PC-9 (cell line): ENCODE measurements at regions not wholly inside any gene's neighbourhood (a gene's known extent, or its start where the extent isn't known, plus 50 kb on each side); places are given as distances from the start of the nearest gene placed in this dataset.

Experiments
- EZH2 ChIP-seq: fragments of 200-600 bp; sonication (generic); IDR thresholded peaks from 2 replicates; pipeline ENCODE4 v1.8.0; 2017; ENCODE audit warnings: antibody characterized with exemption, low read depth
- TF ChIP-seq, protein P1 (sequence below): fragments of 200-600 bp; sonication (generic); conservative IDR thresholded peaks from 2 replicates; pipeline ENCODE4 v1.6.1; 2017; ENCODE audit warnings: mixed run types, antibody characterized with exemption, mild to moderate bottlenecking, moderate library complexity

DNA sequence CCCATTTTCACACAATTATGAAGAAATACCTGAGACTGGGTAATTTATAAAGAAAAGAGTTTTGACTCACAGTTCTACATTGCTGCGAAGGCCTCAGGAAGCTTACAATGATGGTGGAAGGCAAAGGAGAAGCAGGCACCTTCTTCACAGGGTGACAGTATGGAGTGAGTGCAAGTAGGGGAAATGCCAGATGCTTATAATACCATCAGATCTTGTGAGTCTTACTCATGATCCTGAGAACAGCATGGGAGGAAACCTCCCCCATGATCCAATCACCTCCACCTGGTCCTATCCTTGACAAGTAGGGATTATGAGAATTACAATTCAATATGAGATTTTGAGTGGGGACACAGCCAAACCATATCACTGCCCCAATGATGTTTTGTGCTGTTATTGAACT is 189.3 kb upstream of the CRY1 start:
- TF ChIP-seq, protein P1, sequence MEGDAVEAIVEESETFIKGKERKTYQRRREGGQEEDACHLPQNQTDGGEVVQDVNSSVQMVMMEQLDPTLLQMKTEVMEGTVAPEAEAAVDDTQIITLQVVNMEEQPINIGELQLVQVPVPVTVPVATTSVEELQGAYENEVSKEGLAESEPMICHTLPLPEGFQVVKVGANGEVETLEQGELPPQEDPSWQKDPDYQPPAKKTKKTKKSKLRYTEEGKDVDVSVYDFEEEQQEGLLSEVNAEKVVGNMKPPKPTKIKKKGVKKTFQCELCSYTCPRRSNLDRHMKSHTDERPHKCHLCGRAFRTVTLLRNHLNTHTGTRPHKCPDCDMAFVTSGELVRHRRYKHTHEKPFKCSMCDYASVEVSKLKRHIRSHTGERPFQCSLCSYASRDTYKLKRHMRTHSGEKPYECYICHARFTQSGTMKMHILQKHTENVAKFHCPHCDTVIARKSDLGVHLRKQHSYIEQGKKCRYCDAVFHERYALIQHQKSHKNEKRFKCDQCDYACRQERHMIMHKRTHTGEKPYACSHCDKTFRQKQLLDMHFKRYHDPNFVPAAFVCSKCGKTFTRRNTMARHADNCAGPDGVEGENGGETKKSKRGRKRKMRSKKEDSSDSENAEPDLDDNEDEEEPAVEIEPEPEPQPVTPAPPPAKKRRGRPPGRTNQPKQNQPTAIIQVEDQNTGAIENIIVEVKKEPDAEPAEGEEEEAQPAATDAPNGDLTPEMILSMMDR: no peak
- TF ChIP-seq EZH2: no peak
